ENCODE measurements at regions not wholly inside any gene's neighbourhood (a gene's known extent, or its start where the extent isn't known, plus 50 kb on each side); places are given as distances from the start of the nearest gene placed in this dataset.

DNA sequence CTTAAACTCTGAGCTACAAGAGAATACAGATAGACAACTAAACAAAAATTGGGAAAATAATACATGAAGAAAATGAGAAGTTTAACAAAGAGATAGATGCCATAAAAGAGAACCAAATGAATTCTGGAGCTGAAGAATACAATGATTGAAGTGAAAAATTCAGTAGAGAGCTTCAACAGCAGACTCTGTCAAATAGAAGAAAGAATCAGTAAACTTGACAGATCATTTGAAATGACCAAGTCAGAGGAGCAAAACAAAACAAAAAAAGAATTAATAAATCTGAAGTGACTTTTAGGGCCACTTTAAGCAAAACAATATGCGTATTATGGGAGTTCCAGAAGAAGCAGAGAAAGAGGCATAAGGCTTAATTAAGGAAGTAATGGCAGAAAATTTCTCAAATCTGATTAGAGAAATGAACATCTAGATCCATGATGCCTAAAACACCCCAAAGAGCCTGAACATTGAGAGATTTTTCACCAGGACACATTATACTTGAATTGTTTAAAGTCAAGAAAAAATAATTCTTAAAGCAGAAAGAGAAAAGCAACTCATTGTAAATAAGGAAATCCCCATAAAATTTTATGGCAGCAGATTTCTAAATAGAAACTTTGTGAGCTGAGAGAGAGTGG lies 61.0 kb upstream of the RNU6-8 start:
- H3K9me3 Mint-ChIP-seq (ENCODE audit: low read depth): peaks cover 18% of the 10 kb centered on the region
- peaks cover 6% of the 10 kb centered on the region for H3K4me1 Mint-ChIP-seq (ENCODE audit: low read depth)
- H3K36me3 Mint-ChIP-seq (ENCODE audit: insufficient read depth): peaks cover 5% of the 10 kb centered on the region
- H3K4me3 Mint-ChIP-seq (ENCODE audit: low read depth): no peak overlapping the region
- no peak overlapping the region for H3K27ac Mint-ChIP-seq
- TF ChIP-seq, protein P1, sequence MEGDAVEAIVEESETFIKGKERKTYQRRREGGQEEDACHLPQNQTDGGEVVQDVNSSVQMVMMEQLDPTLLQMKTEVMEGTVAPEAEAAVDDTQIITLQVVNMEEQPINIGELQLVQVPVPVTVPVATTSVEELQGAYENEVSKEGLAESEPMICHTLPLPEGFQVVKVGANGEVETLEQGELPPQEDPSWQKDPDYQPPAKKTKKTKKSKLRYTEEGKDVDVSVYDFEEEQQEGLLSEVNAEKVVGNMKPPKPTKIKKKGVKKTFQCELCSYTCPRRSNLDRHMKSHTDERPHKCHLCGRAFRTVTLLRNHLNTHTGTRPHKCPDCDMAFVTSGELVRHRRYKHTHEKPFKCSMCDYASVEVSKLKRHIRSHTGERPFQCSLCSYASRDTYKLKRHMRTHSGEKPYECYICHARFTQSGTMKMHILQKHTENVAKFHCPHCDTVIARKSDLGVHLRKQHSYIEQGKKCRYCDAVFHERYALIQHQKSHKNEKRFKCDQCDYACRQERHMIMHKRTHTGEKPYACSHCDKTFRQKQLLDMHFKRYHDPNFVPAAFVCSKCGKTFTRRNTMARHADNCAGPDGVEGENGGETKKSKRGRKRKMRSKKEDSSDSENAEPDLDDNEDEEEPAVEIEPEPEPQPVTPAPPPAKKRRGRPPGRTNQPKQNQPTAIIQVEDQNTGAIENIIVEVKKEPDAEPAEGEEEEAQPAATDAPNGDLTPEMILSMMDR (IDR thresholded peaks at IDR 0.05; ENCODE audit: unreplicated experiment): no peak
- no peaks in the 10 kb centered on the region for H3K27me3 Mint-ChIP-seq
- DNase-seq (ENCODE audit: low spot score, unreplicated experiment): no peak

- TF ChIP-seq, protein P1 (IDR thresholded peaks at IDR 0.05; ENCODE audit: unreplicated experiment): no peak
- Mint-ChIP-seq H3K9me3 (ENCODE audit: low read depth) (peaks cover 18% of the 10 kb centered on the region), H3K27ac (no peak overlapping the region), H3K27me3 (no peaks in the 10 kb centered on the region), H3K4me1 (ENCODE audit: low read depth) (no peaks in the 10 kb centered on the region), H3K36me3 (ENCODE audit: insufficient read depth) (peaks cover 5% of the 10 kb centered on the region), H3K4me3 (ENCODE audit: low read depth) (no peak overlapping the region)
- DNase-seq (ENCODE audit: low spot score, unreplicated experiment): no peak
These were observed 62.5 kb upstream of the RNU6-8 start for GRCh38 chr14:32265584-32265983.

GRCh38 chr14:32277998-32278397 lies 51.1 kb upstream of the AKAP6 start:
- H3K27me3 Mint-ChIP-seq: no peaks in the 10 kb centered on the region
- no peaks in the 10 kb centered on the region for H3K4me1 Mint-ChIP-seq (ENCODE audit: low read depth)
- no peak for DNase-seq (ENCODE audit: low spot score, unreplicated experiment)
- no peaks in the 10 kb centered on the region for H3K36me3 Mint-ChIP-seq (ENCODE audit: insufficient read depth)
- TF ChIP-seq, protein P1 (IDR thresholded peaks at IDR 0.05; ENCODE audit: unreplicated experiment): no peak
- H3K9me3 Mint-ChIP-seq (ENCODE audit: low read depth): peaks cover 22% of the 10 kb centered on the region
- H3K4me3 Mint-ChIP-seq (ENCODE audit: low read depth): no peak overlapping the region
- no peak overlapping the region for H3K27ac Mint-ChIP-seq
